Right lobe of liver (tissue), 6 donors: ENCODE measurements at regions not wholly inside any gene's neighbourhood (a gene's known extent, or its start where the extent isn't known, plus 50 kb on each side); places are given as distances from the start of the nearest gene placed in this dataset.
"Not testable (repeated sequence)": the region's sequence is repeated elsewhere in the genome, so short reads cannot be mapped to it uniquely, and the experiment has no call there.

Source experiments
- ATAC-seq, 4 donors: fragments of 200-7000 bp; cut with Tn5 transposase; one replicate each; pipeline ENCODE4 v1.9.1; 2020; ENCODE audit warnings: mild to moderate bottlenecking in 4 of 4, moderate library complexity in 4 of 4
- DNase-seq, 3 donors: peaks; one replicate each; pipeline ENCODE4 v3.0.0-alpha.2; 2020
- H3K27ac ChIP-seq, 3 donors: fragments of 200-600 bp; one replicate each; pipeline ENCODE4 v1.8.0; 2022
- H3K27me3 ChIP-seq, 2 donors: fragments of 200-600 bp; one replicate each; pipeline ENCODE4 v1.8.0; 2022
- H3K36me3 ChIP-seq, 4 donors: fragments of 200-600 bp; sonication (generic) in 1 of 4; one replicate each; pipeline versions ENCODE4 v1.5.1 to v1.8.0; 2017 to 2022; ENCODE audit warnings: control low read depth in 1 of 4
- H3K4me1 ChIP-seq, 4 donors: fragments of 200-600 bp; sonication (generic) in 1 of 4; one replicate each; pipeline versions ENCODE4 v1.5.1 to v1.8.0; 2017 to 2022; ENCODE audit warnings: control low read depth in 1 of 4
- H3K4me3 ChIP-seq, 3 donors: fragments of 200-600 bp; one replicate each; pipeline ENCODE4 v1.8.0; 2022
- H3K9me3 ChIP-seq, 4 donors: fragments of 200-600 bp; sonication (generic) in 1 of 4; one replicate each; pipeline versions ENCODE4 v1.5.1 to v1.8.0; 2017 to 2022; ENCODE audit warnings: control low read depth in 1 of 4
- POLR2A ChIP-seq: fragments of 450-650 bp; IDR thresholded peaks from one replicate; pipeline ENCODE4 v1.6.1; 2017; ENCODE audit warnings: antibody characterized with exemption, mild to moderate bottlenecking
- WGBS: methylation state at CpG from one replicate; pipeline ENCODE4 v1.1.6; 2018; ENCODE audit warnings: low coverage, low lambda C conversion rate; ENCODE audit not compliant: insufficient coverage; ENCODE audit errors: missing lambda C conversion rate; 5-methylcytosine and 5-hydroxymethylcytosine counted together
- intact Hi-C, 2 donors: fragments of 100-400 bp; cut with DNase I; formaldehyde crosslinking; loops; one replicate each; pipeline versions ENCODE4 v1.11.2 to v1.14.1; 2022
- TF ChIP-seq, protein P1 (sequence below), 4 donors: fragments of 200-600 bp in 3 of 4; fragments of 450-650 bp in 1 of 4; IDR thresholded peaks; one replicate each; pipeline versions ENCODE4 v1.5.1 to v1.8.0; 2016 to 2022; ENCODE audit warnings: antibody characterized with exemption in 4 of 4, mild to moderate bottlenecking in 2 of 4
- donor health status: DM: no; HTN: yes; CAD: no.
- donor health status: DM: no; HTN: no; CAD: no.
- donor health status: DM: no; HTN: no; CAD: no.
- donor health status: DM: no; HTN: yes; CAD: no.
- donor health status: DM: no; HTN: yes; CAD: no.

GRCh38 chr10:44747593-44748172 is 163.5 kb upstream of the TMEM72 start:
- H3K27me3 ChIP-seq: no peaks in the 10 kb centered on the region
- H3K36me3 ChIP-seq: no peaks in the 10 kb centered on the region
- no peak overlapping the region for H3K27ac ChIP-seq
- intact Hi-C loops: no loop called here
- TF ChIP-seq, protein P1, sequence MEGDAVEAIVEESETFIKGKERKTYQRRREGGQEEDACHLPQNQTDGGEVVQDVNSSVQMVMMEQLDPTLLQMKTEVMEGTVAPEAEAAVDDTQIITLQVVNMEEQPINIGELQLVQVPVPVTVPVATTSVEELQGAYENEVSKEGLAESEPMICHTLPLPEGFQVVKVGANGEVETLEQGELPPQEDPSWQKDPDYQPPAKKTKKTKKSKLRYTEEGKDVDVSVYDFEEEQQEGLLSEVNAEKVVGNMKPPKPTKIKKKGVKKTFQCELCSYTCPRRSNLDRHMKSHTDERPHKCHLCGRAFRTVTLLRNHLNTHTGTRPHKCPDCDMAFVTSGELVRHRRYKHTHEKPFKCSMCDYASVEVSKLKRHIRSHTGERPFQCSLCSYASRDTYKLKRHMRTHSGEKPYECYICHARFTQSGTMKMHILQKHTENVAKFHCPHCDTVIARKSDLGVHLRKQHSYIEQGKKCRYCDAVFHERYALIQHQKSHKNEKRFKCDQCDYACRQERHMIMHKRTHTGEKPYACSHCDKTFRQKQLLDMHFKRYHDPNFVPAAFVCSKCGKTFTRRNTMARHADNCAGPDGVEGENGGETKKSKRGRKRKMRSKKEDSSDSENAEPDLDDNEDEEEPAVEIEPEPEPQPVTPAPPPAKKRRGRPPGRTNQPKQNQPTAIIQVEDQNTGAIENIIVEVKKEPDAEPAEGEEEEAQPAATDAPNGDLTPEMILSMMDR (IDR thresholded peaks at IDR 0.05): no peak
- no peak for TF ChIP-seq POLR2A
- DNase-seq (no peak), ATAC-seq (no peak)
- no peaks in the 10 kb centered on the region for H3K4me1 ChIP-seq
- H3K9me3 ChIP-seq: no peaks in the 10 kb centered on the region
- 86% methylated on average over 7 of the region's 9 CpGs for WGBS
- no peak overlapping the region for H3K4me3 ChIP-seq

DNA sequence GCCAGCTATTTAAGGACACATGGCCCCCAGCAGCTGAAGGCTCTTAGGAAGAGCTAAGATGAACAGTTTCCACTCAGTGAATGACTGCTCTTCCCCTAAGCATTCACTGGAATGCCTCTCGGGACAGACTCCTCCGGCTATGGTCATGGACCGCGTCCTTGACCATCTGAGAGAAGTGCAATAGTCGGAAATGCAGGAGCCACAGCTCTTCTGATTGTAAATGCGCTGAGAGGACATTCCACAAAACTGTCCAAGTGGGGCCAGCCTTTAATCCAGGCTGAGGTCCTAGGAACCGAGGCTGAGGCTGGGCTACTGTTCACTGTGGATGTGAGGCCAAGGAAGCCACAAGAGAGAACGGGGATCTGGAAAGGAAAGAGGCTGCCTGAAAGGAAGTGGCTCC is 162.0 kb upstream of the TMEM72 start:
- no peaks in the 10 kb centered on the region for H3K27me3 ChIP-seq
- H3K4me1 ChIP-seq: no peaks in the 10 kb centered on the region
- no peak overlapping the region for H3K4me3 ChIP-seq
- ATAC-seq: no peak
- WGBS: 75% methylated on average over 4 of the region's 8 CpGs
- H3K9me3 ChIP-seq: no peaks in the 10 kb centered on the region
- TF ChIP-seq, protein P1 (IDR thresholded peaks at IDR 0.05): no peak
- TF ChIP-seq POLR2A: no peak
- no peaks in the 10 kb centered on the region for H3K36me3 ChIP-seq
- no peak overlapping the region for H3K27ac ChIP-seq
- intact Hi-C loops: no loop called here
- DNase-seq: no peak

DNA sequence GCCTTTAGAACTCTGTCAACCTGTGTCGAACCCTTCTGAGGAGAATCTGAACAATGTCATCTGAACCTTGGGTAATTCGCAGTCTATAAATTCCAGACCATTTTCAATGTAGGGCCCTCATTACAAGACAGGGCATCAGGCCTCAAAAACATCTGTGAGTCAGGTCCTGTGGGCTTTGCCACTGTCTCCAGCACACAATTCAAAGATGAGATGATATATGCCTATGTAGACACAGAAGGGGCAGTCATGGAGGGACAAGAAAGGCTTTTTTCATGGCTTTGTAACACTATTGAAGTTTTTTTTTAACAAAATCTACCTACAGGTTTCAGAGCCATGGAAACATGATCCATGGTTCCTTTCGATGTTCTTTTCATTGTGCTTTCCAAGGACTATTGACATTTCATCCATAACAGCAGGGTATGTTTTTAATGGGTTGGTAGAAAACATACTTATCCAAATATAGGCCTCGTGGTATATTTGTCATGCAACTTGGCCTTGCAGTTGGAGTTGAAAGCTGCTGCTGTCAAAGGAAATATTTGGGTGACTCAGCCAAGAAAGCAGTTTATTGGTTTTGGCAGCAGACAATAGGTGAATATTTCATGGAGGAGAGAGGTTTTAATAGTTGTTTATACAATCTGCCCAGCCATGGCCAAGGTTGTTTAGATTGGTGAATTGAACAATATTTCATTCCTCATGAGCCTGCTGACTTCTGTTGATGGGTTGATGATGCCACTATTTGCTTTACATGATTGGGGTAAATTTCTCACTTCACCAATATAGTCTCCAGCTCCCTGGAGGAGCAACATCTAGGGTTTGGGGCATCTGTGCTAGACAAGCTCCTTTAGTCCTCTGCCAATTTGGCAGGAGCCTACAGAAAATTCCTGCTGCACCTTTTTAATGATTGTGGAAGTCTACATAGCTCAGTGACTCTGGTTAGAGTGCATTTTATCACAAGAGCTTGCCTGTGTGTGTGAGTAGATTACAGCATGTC is 158.4 kb upstream of the TMEM72 start:
- Histone ChIP-seq H3K36me3 (no peaks in the 10 kb centered on the region), H3K9me3 (no peaks in the 10 kb centered on the region), H3K27me3 (no peaks in the 10 kb centered on the region), H3K4me1 (no peaks in the 10 kb centered on the region), H3K27ac (no peak overlapping the region), H3K4me3 (no peak overlapping the region)
- ATAC-seq (no peak), DNase-seq (no peak)
- WGBS: 53% methylated on average over 4 of the region's 4 CpGs
- TF ChIP-seq POLR2A: no peak
- TF ChIP-seq, protein P1 (IDR thresholded peaks at IDR 0.05): no peak
- intact Hi-C loops: no loop called here

GRCh38 chr10:44754355-44754754 is 156.8 kb upstream of the TMEM72 start:
- H3K27me3 ChIP-seq, ATAC-seq, DNase-seq, H3K4me3 ChIP-seq, H3K9me3 ChIP-seq, H3K36me3 ChIP-seq, H3K4me1 ChIP-seq, intact Hi-C loops, H3K27ac ChIP-seq: not testable (repeated sequence)
- 75% methylated on average over 2 of the region's 2 CpGs for WGBS

GRCh38 chr10:44755481-44755880 is 155.7 kb upstream of the TMEM72 start:
- Histone ChIP-seq H3K27ac (no peak overlapping the region), H3K4me3 (no peak overlapping the region)
- intact Hi-C loops: no loop called here

More at GRCh38 chr10:44755481-44755880, 155.7 kb upstream of the TMEM72 start:
- WGBS: 72% methylated on average over 4 of the region's 4 CpGs
- no peaks in the 10 kb centered on the region for H3K4me1 ChIP-seq
- TF ChIP-seq, protein P1 (IDR thresholded peaks at IDR 0.05): no peak
- no peak for TF ChIP-seq POLR2A
- no peaks in the 10 kb centered on the region for H3K9me3 ChIP-seq
- H3K36me3 ChIP-seq: no peaks in the 10 kb centered on the region
- ATAC-seq (no peak), DNase-seq (no peak)
- H3K27me3 ChIP-seq: no peaks in the 10 kb centered on the region
